GM12875 (cell line): ENCODE measurements at regions not wholly inside any gene's neighbourhood (a gene's known extent, or its start where the extent isn't known, plus 50 kb on each side); places are given as distances from the start of the nearest gene placed in this dataset.

Experiments used
- H3K4me3 ChIP-seq: one replicate; pipeline ENCODE4 v1.5.1; 2011; ENCODE audit warnings: low read depth, low read length, control low read depth
- TF ChIP-seq, protein P1 (sequence below): IDR thresholded peaks from 2 replicates; pipeline ENCODE4 v1.5.1; 2011; ENCODE audit warnings: low read depth, mild to moderate bottlenecking, control low read depth, inconsistent platforms, low read length, moderate library complexity, borderline replicate concordance; ENCODE audit not compliant: insufficient read depth

DNA sequence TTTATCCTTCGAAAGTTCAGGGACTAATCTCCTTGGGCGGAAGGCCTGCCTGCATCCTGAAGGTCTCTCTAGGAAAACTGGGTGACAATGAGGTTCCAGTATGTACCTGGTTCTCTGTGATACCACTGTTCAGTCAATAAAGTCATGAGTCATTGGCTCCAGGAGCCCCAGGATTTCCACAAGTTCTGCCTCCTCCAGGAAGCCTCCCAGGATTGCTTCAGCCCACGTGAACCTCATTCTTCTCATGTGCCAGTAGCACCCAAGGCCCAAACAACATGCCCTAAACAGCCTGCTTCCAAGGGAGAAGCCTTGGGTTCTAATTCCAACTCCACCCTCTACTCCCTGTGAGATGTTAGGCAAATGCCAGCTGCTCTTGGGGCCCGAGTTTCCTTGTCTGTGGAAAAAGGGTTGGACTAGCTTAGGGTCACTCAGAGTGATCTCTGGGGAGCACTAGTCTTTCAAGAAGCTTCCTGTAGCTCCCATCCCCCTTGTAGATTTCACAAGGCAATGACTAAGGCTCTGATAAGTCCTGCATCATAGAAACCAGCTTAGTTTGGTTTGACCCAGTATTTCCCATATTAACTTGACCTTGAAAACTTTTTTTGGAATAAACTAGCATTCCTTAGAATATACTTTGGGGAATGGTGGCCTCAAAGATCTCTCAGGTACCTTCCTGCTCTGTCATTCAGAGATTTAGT lies 118.3 kb upstream of the ATP2B2 start:
- TF ChIP-seq, protein P1, sequence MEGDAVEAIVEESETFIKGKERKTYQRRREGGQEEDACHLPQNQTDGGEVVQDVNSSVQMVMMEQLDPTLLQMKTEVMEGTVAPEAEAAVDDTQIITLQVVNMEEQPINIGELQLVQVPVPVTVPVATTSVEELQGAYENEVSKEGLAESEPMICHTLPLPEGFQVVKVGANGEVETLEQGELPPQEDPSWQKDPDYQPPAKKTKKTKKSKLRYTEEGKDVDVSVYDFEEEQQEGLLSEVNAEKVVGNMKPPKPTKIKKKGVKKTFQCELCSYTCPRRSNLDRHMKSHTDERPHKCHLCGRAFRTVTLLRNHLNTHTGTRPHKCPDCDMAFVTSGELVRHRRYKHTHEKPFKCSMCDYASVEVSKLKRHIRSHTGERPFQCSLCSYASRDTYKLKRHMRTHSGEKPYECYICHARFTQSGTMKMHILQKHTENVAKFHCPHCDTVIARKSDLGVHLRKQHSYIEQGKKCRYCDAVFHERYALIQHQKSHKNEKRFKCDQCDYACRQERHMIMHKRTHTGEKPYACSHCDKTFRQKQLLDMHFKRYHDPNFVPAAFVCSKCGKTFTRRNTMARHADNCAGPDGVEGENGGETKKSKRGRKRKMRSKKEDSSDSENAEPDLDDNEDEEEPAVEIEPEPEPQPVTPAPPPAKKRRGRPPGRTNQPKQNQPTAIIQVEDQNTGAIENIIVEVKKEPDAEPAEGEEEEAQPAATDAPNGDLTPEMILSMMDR, result no peak
- H3K4me3 ChIP-seq, result no peak overlapping the region

DNA sequence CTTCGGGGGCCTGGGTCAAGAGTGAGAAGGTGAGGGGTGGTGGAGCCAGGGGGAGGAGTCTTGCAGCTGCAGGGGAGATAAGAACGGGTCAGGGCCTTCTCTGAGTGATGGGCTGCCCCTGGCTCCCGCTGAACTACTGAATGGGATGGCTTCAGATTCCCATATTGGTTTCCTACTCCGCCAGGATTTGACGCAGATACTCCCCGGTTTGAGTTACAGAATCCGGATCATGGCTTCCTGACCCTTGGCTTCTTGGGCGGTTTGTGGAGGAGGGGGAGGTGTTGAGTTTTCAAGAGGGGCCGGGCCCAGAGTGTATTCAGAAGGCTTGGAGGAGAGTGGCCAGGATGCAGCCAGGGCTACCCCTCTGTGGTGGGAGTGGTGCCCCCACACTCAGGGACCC lies 119.9 kb upstream of the ATP2B2 start:
- no peak overlapping the region for H3K4me3 ChIP-seq
- TF ChIP-seq, protein P1, result no peak

DNA sequence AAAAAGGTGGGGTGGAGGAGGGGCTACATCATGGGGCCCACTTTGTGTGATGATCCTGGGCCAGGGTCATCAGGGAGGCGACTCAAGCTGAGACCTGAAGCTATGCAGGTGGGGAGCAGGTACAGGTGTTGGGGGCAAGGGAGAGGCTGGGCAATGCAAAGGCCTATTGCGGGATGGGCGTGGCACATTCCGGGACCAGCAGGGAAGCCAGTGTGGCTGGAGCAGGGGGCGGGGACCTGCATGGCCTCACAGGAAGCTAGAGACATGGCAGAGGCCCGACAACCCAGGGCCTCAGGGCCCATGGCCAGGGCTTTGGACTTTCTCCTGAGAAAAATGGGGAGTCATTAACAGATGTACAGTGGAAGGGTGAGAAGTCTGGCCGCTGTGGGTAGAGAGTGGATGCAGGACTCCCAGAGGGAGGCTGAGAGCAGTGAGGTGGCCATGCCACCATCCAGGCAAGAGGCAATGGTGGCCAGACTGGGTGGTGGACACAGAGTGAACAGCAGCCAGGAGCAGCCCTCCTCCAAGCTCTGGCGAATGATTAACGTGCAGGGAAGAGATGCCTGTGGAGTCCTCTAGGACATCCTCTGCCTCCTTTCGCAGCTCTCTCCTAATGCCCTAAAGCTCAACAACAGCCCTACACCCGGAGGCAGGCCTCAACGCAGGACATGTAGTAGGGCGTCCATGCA lies 122.6 kb upstream of the ATP2B2 start:
- H3K4me3 ChIP-seq, result no peak overlapping the region
- TF ChIP-seq, protein P1, result no peak

DNA sequence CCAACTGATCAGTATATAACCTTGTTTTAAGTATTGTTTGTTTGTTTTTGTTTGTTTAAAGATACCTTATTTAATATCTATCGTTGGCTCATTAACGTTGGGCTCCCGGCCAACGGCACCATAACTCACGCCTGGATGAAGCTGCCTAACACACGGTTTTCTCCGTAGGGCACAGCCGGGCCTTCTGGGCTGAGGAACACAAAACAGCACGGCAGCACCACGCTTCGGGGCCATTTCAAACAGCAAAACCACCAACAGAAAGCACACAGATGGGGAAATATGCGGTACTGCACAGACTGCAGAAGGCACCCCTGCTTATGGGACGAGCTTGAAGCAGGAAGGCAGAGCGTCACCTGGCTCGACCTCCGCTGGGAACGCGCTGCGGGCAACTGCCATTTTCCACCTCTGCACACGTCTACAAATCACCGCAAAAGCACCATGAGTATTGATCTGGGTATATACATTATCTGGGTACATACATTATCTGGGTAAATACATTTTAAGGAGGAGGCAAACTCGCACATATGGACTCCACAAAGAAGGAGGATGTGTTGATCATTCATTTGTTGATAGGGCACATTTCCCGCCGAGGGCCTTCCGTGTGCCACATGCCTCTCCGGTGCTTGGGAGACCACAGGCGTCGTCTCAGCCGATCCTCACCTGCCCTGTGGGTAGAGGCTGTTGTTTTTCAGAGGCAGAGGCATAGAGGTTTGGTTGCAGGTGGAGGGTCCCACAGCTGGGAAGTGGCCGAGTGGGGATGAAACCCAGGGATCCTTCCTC lies 123.7 kb upstream of the ATP2B2 start:
- TF ChIP-seq, protein P1, result no peak
- no peak overlapping the region for H3K4me3 ChIP-seq

DNA sequence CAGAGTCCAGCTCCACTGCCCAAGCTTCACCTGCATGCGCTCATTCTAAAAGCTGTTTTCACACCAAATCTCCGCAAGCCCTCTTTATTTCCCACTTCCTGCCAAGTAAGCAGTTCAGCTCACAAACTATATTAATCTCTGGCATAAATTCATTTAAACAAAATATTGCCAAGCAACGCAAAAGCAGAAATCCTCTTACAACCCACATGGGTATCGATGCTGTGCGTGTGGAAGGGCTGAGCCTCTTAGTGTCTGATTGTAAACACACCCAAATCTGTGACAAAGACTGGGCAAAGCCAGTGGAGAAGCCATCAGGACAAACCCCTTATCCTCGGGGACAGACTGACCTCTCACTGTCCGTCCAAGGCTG lies 124.3 kb upstream of the ATP2B2 start:
- H3K4me3 ChIP-seq, result no peak overlapping the region
- TF ChIP-seq, protein P1, result no peak

DNA sequence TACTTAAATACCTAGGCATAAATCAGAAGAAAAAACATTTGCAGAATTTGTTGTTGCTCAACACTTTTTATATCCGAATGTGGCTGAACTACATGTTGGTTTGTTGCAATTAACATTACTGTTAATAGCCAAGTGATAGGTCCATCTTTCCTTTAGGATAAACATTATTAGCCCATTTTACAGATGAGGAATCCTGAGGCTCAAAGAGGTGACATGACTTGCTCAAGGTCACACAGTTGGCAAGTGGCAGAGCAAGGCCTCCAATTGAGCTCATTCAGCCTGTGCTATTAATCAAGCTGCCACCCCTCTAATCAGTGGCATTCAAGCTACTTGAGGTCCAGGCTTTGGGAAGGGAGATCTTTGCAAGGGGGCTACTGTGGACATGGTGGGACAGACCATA lies 125.8 kb upstream of the ATP2B2 start:
- TF ChIP-seq, protein P1, result no peak
- no peak overlapping the region for H3K4me3 ChIP-seq

DNA sequence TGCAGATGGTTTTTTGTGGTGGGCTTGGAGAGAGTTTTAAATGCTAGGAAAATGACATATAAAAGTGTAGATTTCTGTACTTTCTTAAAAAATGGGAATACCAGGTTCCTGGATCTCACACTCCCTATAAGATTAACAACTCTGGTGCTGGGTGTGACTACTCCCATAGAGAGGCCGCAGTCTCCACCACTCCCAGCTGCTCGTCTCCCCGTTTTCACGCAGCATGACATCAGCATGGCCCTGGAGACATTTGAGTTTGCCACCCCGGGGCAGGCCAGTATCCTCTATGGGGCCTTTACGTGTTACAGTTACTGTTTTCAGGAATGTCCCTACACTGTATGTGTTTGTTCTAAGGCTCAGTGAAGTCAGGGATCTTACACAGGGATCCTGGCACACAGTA lies 126.7 kb upstream of the ATP2B2 start:
- H3K4me3 ChIP-seq, result no peak overlapping the region
- TF ChIP-seq, protein P1, result no peak
